SH-SY5Y (cell line): ENCODE measurements at regions not wholly inside any gene's neighbourhood (a gene's known extent, or its start where the extent isn't known, plus 50 kb on each side); places are given as distances from the start of the nearest gene placed in this dataset.

ENCODE experiments used
- GATA2 ChIP-seq: IDR thresholded peaks from 2 replicates; pipeline ENCODE4 v1.6.1; 2011; ENCODE audit warnings: mild to moderate bottlenecking, low read depth, low read length
- GATA3 ChIP-seq: IDR thresholded peaks from 2 replicates; pipeline ENCODE4 v1.6.1; 2011; ENCODE audit warnings: low read depth, mild to moderate bottlenecking, low read length, moderate library complexity

DNA sequence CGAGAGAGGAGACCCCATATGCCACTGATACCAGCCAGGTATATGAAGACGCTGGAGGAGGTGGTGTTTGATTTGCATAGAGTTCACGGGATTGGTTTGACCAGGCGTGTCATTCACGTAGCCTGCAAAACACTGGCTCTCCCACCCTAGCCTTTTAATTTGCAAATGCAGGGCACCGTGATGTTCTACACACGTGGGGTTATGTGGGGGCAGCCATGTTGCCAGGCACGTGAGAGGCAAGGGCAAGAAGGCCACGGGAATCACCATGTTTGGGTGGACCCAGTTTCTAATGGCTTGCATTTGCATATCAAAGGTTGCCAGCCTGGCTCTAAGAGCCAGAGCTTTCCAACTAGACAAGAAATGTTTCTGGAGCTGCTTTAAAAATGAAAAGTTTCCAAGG, 117.2 kb upstream of the LYZL1 start:
- TF ChIP-seq GATA2 (no peak), GATA3 (no peak)
